GM06990 (cell line): ENCODE measurements at regions not wholly inside any gene's neighbourhood (a gene's known extent, or its start where the extent isn't known, plus 50 kb on each side); places are given as distances from the start of the nearest gene placed in this dataset.

Experiments
- DNase-seq: peaks from one replicate; pipeline ENCODE4 v3.0.0-alpha.2; 2011; ENCODE audit not compliant: insufficient read length; ENCODE audit errors: extremely low read depth
- H3K27me3 ChIP-seq: replicated peaks from 2 replicates; pipeline ENCODE4 v1.6.0; 2011; ENCODE audit warnings: low read length; ENCODE audit not compliant: control insufficient read depth, insufficient read depth
- H3K36me3 ChIP-seq: 2 replicates; pipeline ENCODE4 v1.5.1; 2011; ENCODE audit warnings: low read length; ENCODE audit not compliant: control insufficient read depth, insufficient read depth
- H3K4me3 ChIP-seq: replicated peaks from 2 replicates; pipeline ENCODE4 v1.5.1; 2011; ENCODE audit warnings: low read depth, mild to moderate bottlenecking, control low read depth, low read length
- TF ChIP-seq, protein P1 (sequence below): IDR thresholded peaks from 2 replicates; pipeline ENCODE4 v1.5.1; 2011; ENCODE audit warnings: low read length, control low read depth, mild to moderate bottlenecking, inconsistent platforms; ENCODE audit not compliant: insufficient read depth, poor library complexity, severe bottlenecking

DNA sequence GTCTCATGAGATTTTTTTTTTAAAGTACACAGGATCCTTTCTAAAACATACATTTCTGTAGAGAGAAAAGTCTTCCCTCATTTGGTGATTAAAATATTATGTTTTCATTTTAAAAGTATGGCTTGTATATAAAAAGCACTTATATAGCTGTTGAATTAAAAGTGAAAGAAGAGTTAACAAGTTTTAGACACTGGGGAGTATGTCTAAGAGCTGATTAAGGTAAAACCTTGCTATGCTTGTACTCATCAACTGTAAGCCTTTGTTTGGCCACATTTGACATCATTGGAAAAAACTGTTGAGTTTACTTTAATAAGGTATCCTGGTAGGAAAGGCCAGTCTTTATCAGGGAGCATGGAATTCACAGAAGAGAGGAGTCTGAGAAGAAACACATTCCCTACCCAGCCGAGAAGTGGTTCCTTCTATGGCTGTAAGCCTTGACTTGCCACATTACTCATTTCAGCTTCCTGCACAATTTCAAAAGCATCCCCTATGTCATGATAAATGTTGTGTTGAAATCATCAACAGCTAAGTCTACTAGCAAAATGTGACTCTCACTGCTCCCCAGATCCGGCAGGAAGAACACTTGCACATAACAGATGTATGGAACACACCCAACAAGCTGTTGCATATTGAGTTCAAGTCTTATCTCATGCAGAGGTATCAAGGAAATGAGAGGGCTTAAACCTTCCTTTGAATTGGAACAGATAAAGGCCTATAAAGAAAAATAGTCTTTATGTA lies 171.8 kb upstream of the CDK1 start:
- no peak for DNase-seq
- TF ChIP-seq, protein P1, sequence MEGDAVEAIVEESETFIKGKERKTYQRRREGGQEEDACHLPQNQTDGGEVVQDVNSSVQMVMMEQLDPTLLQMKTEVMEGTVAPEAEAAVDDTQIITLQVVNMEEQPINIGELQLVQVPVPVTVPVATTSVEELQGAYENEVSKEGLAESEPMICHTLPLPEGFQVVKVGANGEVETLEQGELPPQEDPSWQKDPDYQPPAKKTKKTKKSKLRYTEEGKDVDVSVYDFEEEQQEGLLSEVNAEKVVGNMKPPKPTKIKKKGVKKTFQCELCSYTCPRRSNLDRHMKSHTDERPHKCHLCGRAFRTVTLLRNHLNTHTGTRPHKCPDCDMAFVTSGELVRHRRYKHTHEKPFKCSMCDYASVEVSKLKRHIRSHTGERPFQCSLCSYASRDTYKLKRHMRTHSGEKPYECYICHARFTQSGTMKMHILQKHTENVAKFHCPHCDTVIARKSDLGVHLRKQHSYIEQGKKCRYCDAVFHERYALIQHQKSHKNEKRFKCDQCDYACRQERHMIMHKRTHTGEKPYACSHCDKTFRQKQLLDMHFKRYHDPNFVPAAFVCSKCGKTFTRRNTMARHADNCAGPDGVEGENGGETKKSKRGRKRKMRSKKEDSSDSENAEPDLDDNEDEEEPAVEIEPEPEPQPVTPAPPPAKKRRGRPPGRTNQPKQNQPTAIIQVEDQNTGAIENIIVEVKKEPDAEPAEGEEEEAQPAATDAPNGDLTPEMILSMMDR = no peak
- no peak overlapping the region for H3K4me3 ChIP-seq
- H3K36me3 ChIP-seq = no peaks in the 10 kb centered on the region
- no peaks in the 10 kb centered on the region for H3K27me3 ChIP-seq

- H3K4me3 ChIP-seq = no peak overlapping the region
- TF ChIP-seq, protein P1 = no peak
- H3K27me3 ChIP-seq = no peaks in the 10 kb centered on the region
- H3K36me3 ChIP-seq = no peaks in the 10 kb centered on the region
- DNase-seq = no peak
These were observed 172.8 kb upstream of the CDK1 start for GRCh38 chr10:60605476-60605875.

- DNase-seq = no peak
- Histone ChIP-seq H3K36me3 (no peaks in the 10 kb centered on the region), H3K4me3 (no peak overlapping the region), H3K27me3 (no peaks in the 10 kb centered on the region)
- TF ChIP-seq, protein P1 = no peak
These were observed 173.9 kb upstream of the CDK1 start for GRCh38 chr10:60604342-60604741.

GRCh38 chr10:60597513-60597912 lies 180.8 kb upstream of the CDK1 start:
- no peaks in the 10 kb centered on the region for H3K36me3 ChIP-seq
- TF ChIP-seq, protein P1 = no peak
- DNase-seq = no peak
- no peaks in the 10 kb centered on the region for H3K27me3 ChIP-seq
- no peak overlapping the region for H3K4me3 ChIP-seq

- TF ChIP-seq, protein P1 = no peak
- H3K4me3 ChIP-seq = no peak overlapping the region
- H3K27me3 ChIP-seq = no peaks in the 10 kb centered on the region
- H3K36me3 ChIP-seq = no peaks in the 10 kb centered on the region
- DNase-seq = no peak
These were observed 182.4 kb upstream of the CDK1 start for GRCh38 chr10:60595852-60596251.
